ENCODE measurements at regions not wholly inside any gene's neighbourhood (a gene's known extent, or its start where the extent isn't known, plus 50 kb on each side); places are given as distances from the start of the nearest gene placed in this dataset.

DNA sequence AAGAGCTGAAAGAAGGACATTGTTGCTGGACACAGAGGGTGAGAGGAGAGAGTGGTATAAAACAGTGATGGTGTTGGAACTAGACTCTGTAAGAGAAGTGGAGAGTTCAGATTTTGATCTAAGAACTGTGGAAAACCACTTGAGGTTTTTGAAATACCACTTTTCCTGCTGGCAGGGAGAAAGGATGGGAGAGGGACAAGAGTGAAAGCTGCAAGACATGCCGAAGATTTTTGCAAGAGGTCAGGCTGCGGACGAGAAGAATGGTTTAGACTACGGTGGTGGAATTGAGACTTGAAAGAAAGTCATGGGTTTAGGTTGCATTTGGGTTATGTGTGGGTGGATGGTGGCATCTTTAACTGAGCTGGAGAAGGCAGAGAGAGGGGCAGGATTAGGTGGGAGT is 202.2 kb upstream of the RPS23 start:
- H3K4me1 ChIP-seq (ENCODE audit: control insufficient read depth in 4 of 4, insufficient read depth in 4 of 4, low read length in 3 of 4), result no peaks in the 10 kb centered on the region
- no peak overlapping the region for H3K4me3 ChIP-seq (ENCODE audit: low read depth in 1 of 3, low read length in 3 of 3)
- H3K9me3 ChIP-seq (ENCODE audit: control insufficient read depth in 4 of 4, low read length in 3 of 4), result no peaks in the 10 kb centered on the region
- H3K27ac ChIP-seq (ENCODE audit: low read depth in 1 of 2, low read length in 2 of 2), result no peak overlapping the region
- no peaks in the 10 kb centered on the region for H3K36me3 ChIP-seq (ENCODE audit: control insufficient read depth in 4 of 4, insufficient read depth in 3 of 4, low read depth in 1 of 4, low read length in 3 of 4)
- no peak overlapping the region for H3K9ac ChIP-seq (ENCODE audit: low read depth in 1 of 2, low read length in 2 of 2)
- no peaks in the 10 kb centered on the region for H3K27me3 ChIP-seq (ENCODE audit: control insufficient read depth in 4 of 4, insufficient read depth in 4 of 4, low read length in 3 of 4)
- no peak for TF ChIP-seq EGR1 (IDR thresholded peaks at IDR 0.05; ENCODE audit: low read depth in 2 of 2)
- no peak for TF ChIP-seq HNF4A (conservative IDR thresholded peaks at IDR 0.05)
- TF ChIP-seq TAF1 (conservative IDR thresholded peaks at IDR 0.05), result no peak
- TF ChIP-seq NR2F2 (IDR thresholded peaks at IDR 0.05), result no peak
- no peak for TF ChIP-seq RXRA (IDR thresholded peaks at IDR 0.05)
- TF ChIP-seq, protein P1, sequence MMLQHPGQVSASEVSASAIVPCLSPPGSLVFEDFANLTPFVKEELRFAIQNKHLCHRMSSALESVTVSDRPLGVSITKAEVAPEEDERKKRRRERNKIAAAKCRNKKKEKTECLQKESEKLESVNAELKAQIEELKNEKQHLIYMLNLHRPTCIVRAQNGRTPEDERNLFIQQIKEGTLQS (IDR thresholded peaks at IDR 0.05), result no peak
- TF ChIP-seq, protein P2, sequence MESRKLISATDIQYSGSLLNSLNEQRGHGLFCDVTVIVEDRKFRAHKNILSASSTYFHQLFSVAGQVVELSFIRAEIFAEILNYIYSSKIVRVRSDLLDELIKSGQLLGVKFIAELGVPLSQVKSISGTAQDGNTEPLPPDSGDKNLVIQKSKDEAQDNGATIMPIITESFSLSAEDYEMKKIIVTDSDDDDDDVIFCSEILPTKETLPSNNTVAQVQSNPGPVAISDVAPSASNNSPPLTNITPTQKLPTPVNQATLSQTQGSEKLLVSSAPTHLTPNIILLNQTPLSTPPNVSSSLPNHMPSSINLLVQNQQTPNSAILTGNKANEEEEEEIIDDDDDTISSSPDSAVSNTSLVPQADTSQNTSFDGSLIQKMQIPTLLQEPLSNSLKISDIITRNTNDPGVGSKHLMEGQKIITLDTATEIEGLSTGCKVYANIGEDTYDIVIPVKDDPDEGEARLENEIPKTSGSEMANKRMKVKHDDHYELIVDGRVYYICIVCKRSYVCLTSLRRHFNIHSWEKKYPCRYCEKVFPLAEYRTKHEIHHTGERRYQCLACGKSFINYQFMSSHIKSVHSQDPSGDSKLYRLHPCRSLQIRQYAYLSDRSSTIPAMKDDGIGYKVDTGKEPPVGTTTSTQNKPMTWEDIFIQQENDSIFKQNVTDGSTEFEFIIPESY (IDR thresholded peaks at IDR 0.05), result no peak
- TF ChIP-seq FOXA2 (IDR thresholded peaks at IDR 0.05), result no peak
- TF ChIP-seq GABPA (IDR thresholded peaks at IDR 0.05 in 1 of 2, conservative IDR thresholded peaks at IDR 0.05 in 1 of 2), result no peak
- no peak for TF ChIP-seq YY1 (IDR thresholded peaks at IDR 0.05)
- TF ChIP-seq FOXA1 (IDR thresholded peaks at IDR 0.05), result no peak
- TF ChIP-seq, protein P3, sequence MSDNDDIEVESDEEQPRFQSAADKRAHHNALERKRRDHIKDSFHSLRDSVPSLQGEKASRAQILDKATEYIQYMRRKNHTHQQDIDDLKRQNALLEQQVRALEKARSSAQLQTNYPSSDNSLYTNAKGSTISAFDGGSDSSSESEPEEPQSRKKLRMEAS (IDR thresholded peaks at IDR 0.05), result no peak
- TF ChIP-seq, protein P4, sequence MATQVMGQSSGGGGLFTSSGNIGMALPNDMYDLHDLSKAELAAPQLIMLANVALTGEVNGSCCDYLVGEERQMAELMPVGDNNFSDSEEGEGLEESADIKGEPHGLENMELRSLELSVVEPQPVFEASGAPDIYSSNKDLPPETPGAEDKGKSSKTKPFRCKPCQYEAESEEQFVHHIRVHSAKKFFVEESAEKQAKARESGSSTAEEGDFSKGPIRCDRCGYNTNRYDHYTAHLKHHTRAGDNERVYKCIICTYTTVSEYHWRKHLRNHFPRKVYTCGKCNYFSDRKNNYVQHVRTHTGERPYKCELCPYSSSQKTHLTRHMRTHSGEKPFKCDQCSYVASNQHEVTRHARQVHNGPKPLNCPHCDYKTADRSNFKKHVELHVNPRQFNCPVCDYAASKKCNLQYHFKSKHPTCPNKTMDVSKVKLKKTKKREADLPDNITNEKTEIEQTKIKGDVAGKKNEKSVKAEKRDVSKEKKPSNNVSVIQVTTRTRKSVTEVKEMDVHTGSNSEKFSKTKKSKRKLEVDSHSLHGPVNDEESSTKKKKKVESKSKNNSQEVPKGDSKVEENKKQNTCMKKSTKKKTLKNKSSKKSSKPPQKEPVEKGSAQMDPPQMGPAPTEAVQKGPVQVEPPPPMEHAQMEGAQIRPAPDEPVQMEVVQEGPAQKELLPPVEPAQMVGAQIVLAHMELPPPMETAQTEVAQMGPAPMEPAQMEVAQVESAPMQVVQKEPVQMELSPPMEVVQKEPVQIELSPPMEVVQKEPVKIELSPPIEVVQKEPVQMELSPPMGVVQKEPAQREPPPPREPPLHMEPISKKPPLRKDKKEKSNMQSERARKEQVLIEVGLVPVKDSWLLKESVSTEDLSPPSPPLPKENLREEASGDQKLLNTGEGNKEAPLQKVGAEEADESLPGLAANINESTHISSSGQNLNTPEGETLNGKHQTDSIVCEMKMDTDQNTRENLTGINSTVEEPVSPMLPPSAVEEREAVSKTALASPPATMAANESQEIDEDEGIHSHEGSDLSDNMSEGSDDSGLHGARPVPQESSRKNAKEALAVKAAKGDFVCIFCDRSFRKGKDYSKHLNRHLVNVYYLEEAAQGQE (IDR thresholded peaks at IDR 0.05), result no peak
- no peak for TF ChIP-seq JUND (IDR thresholded peaks at IDR 0.05)
- no peak for DNase-seq (ENCODE audit: low spot score)
- WGBS, result 90% methylated on average over 4 of the region's 4 CpGs

DNA sequence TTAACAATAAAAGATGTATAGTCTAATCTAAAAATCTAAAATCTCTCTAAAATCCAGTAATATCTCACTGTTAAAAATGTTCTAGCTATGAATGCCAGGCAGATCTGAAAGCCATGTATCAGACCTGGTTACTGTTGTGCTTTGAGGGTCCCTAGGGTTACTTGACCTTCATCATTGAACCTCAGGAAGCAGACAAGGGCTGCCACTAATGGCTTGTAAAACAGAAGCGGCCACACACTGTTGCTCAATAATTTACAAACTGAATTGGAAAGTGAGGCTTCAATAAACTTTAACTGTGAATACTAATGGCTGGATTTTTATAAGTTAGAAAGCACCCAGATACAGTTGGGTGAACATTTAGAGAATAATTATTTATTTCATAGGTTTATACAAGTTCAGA is 198.0 kb upstream of the RPS23 start:
- no peaks in the 10 kb centered on the region for H3K36me3 ChIP-seq (ENCODE audit: control insufficient read depth in 4 of 4, insufficient read depth in 3 of 4, low read depth in 1 of 4, low read length in 3 of 4)
- 65% methylated on average over 1 of the region's 1 CpG for WGBS
- H3K27ac ChIP-seq (ENCODE audit: low read depth in 1 of 2, low read length in 2 of 2), result no peak overlapping the region
- no peaks in the 10 kb centered on the region for H3K27me3 ChIP-seq (ENCODE audit: control insufficient read depth in 4 of 4, insufficient read depth in 4 of 4, low read length in 3 of 4)
- no peak overlapping the region for H3K9ac ChIP-seq (ENCODE audit: low read depth in 1 of 2, low read length in 2 of 2)
- H3K4me3 ChIP-seq (ENCODE audit: low read depth in 1 of 3, low read length in 3 of 3), result no peak overlapping the region
- TF ChIP-seq EGR1 (IDR thresholded peaks at IDR 0.05; ENCODE audit: low read depth in 2 of 2), result no peak
- no peaks in the 10 kb centered on the region for H3K9me3 ChIP-seq (ENCODE audit: control insufficient read depth in 4 of 4, low read length in 3 of 4)
- no peaks in the 10 kb centered on the region for H3K4me1 ChIP-seq (ENCODE audit: control insufficient read depth in 4 of 4, insufficient read depth in 4 of 4, low read length in 3 of 4)
- no peak for DNase-seq (ENCODE audit: low spot score)

DNA sequence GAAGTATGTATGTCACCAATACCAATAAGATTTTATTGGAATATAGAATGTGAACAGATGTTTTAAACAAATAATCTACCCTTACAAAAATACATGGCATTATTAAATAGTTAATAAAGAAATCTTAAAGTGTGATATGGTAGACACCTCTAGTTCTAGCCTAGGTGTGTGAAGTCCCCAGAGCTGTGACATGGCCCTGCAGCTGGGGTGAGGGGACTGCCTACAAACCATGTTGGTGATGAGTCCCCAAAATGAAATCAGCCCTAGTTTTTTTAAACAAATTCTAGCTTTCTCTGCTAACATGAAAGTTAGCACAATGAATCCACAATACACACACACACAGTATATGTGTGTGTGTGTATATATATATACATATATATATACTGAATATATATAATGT is 195.1 kb upstream of the RPS23 start:
- no peaks in the 10 kb centered on the region for H3K36me3 ChIP-seq (ENCODE audit: control insufficient read depth in 4 of 4, insufficient read depth in 3 of 4, low read depth in 1 of 4, low read length in 3 of 4)
- H3K27me3 ChIP-seq (ENCODE audit: control insufficient read depth in 4 of 4, insufficient read depth in 4 of 4, low read length in 3 of 4), result no peaks in the 10 kb centered on the region
- DNase-seq (ENCODE audit: low spot score), result no peak
- H3K4me3 ChIP-seq (ENCODE audit: low read depth in 1 of 3, low read length in 3 of 3), result no peak overlapping the region
- no peak overlapping the region for H3K27ac ChIP-seq (ENCODE audit: low read depth in 1 of 2, low read length in 2 of 2)
- H3K9me3 ChIP-seq (ENCODE audit: control insufficient read depth in 4 of 4, low read length in 3 of 4), result no peaks in the 10 kb centered on the region
- TF ChIP-seq TAF1 (conservative IDR thresholded peaks at IDR 0.05) (no peak), RXRA (IDR thresholded peaks at IDR 0.05) (no peak), SP1 (IDR thresholded peaks at IDR 0.05) (no peak), HNF4G (IDR thresholded peaks at IDR 0.05) (no peak), YY1 (IDR thresholded peaks at IDR 0.05) (no peak)
- TF ChIP-seq, protein P4 (IDR thresholded peaks at IDR 0.05), result no peak
- TF ChIP-seq, protein P5, sequence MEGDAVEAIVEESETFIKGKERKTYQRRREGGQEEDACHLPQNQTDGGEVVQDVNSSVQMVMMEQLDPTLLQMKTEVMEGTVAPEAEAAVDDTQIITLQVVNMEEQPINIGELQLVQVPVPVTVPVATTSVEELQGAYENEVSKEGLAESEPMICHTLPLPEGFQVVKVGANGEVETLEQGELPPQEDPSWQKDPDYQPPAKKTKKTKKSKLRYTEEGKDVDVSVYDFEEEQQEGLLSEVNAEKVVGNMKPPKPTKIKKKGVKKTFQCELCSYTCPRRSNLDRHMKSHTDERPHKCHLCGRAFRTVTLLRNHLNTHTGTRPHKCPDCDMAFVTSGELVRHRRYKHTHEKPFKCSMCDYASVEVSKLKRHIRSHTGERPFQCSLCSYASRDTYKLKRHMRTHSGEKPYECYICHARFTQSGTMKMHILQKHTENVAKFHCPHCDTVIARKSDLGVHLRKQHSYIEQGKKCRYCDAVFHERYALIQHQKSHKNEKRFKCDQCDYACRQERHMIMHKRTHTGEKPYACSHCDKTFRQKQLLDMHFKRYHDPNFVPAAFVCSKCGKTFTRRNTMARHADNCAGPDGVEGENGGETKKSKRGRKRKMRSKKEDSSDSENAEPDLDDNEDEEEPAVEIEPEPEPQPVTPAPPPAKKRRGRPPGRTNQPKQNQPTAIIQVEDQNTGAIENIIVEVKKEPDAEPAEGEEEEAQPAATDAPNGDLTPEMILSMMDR (IDR thresholded peaks at IDR 0.05; ENCODE audit: low read depth, low read length, missing input control), result no peak
- no peaks in the 10 kb centered on the region for H3K4me1 ChIP-seq (ENCODE audit: control insufficient read depth in 4 of 4, insufficient read depth in 4 of 4, low read length in 3 of 4)
- no peak overlapping the region for H3K9ac ChIP-seq (ENCODE audit: low read depth in 1 of 2, low read length in 2 of 2)
